HEK293 (cell line): ENCODE measurements at regions not wholly inside any gene's neighbourhood (a gene's known extent, or its start where the extent isn't known, plus 50 kb on each side); places are given as distances from the start of the nearest gene placed in this dataset.

ENCODE experiments used
- CTCF ChIA-PET: fragments of 350-600 bp; formaldehyde crosslinking; extraction: SDS; loops from one replicate; lab custom pipeline; 2021; ENCODE audit warnings: antibody characterized with exemption; lab: Yijun Ruan, JAX
- POLR2A ChIA-PET: fragments of 300-600 bp; formaldehyde crosslinking; extraction: SDS; loops from one replicate; lab custom pipeline; 2020; ENCODE audit warnings: antibody characterized with exemption, inconsistent platforms; lab: Yijun Ruan, JAX
- H3K27ac ChIP-seq: fragments of 200-500 bp; sonication (Bioruptor generic); 2 replicates; pipeline ENCODE4 v1.5.1; 2014; ENCODE audit warnings: low read depth, low read length, control low read depth, inconsistent platforms; ENCODE audit errors: extremely low read depth
- H3K36me3 ChIP-seq, 2 experiments: fragments of 200-500 bp in 1 of 2; sonication (Bioruptor generic) in 1 of 2; 1 replicate in 1 of 2; 2 replicates in 1 of 2; pipeline ENCODE4 v1.5.1; 2014 to 2017; ENCODE audit warnings: inconsistent platforms in 2 of 2, low read length in 2 of 2; ENCODE audit not compliant: control insufficient read depth in 2 of 2, insufficient read depth in 1 of 2
- H3K4me1 ChIP-seq: fragments of 200-500 bp; sonication (Bioruptor generic); 2 replicates; pipeline ENCODE4 v1.5.1; 2014; ENCODE audit warnings: mild to moderate bottlenecking, low read length, inconsistent platforms; ENCODE audit not compliant: control insufficient read depth, insufficient read depth
- H3K4me3 ChIP-seq: 2 replicates; pipeline ENCODE4 v1.5.1; 2011; ENCODE audit warnings: low read depth, mild to moderate bottlenecking, control low read depth, low read length, moderate library complexity
- H3K9me3 ChIP-seq: fragments of 200-500 bp; sonication (Bioruptor generic); 2 replicates; pipeline ENCODE4 v1.5.1; 2014; ENCODE audit warnings: low read depth, low read length, inconsistent platforms; ENCODE audit not compliant: control insufficient read depth, insufficient read depth
- GFI1B ChIP-seq: fragments of 450-650 bp; formaldehyde crosslinking; IDR thresholded peaks from 2 replicates; pipeline ENCODE4 v1.5.1; 2016; ENCODE audit warnings: missing biosample characterization, missing genetic modification characterization
- GLI2 ChIP-seq: fragments of 450-650 bp; formaldehyde crosslinking; IDR thresholded peaks from 2 replicates; pipeline ENCODE4; 2017; ENCODE audit warnings: missing biosample characterization, missing genetic modification characterization, low read depth, borderline replicate concordance
- PRDM4 ChIP-seq: fragments of 450-650 bp; formaldehyde crosslinking; IDR thresholded peaks from 2 replicates; pipeline ENCODE4 v1.5.1; 2017; ENCODE audit warnings: missing biosample characterization, missing genetic modification characterization
- TCF7L2 ChIP-seq: IDR thresholded peaks from 2 replicates; pipeline ENCODE4 v1.6.1; 2011; ENCODE audit warnings: low read depth, mild to moderate bottlenecking, inconsistent platforms, low read length, moderate library complexity, borderline replicate concordance
- TSHZ1 ChIP-seq: fragments of 450-650 bp; formaldehyde crosslinking; IDR thresholded peaks from 2 replicates; pipeline ENCODE4 v1.5.1; 2016; ENCODE audit warnings: missing biosample characterization, missing genetic modification characterization, borderline replicate concordance
- ZBTB20 ChIP-seq: fragments of 450-650 bp; formaldehyde crosslinking; IDR thresholded peaks from 2 replicates; pipeline ENCODE4 v1.5.1; 2016; ENCODE audit warnings: missing biosample characterization, missing genetic modification characterization
- ZBTB7A ChIP-seq: fragments of 450-650 bp; formaldehyde crosslinking; IDR thresholded peaks from 2 replicates; pipeline ENCODE4 v1.5.1; 2016; ENCODE audit warnings: low read depth, missing biosample characterization, missing genetic modification characterization
- ZEB2 ChIP-seq: fragments of 450-650 bp; formaldehyde crosslinking; IDR thresholded peaks from 2 replicates; pipeline ENCODE4 v1.5.1; 2016; ENCODE audit warnings: missing biosample characterization, missing genetic modification characterization
- ZNF138 ChIP-seq: fragments of 450-650 bp; formaldehyde crosslinking; IDR thresholded peaks from 2 replicates; pipeline ENCODE4 v1.5.1; 2016; ENCODE audit warnings: missing biosample characterization, missing genetic modification characterization, borderline replicate concordance
- ZNF146 ChIP-seq: fragments of 450-650 bp; formaldehyde crosslinking; IDR thresholded peaks from 2 replicates; pipeline ENCODE4 v1.5.1; 2016; ENCODE audit warnings: missing biosample characterization, missing genetic modification characterization
- ZNF2 ChIP-seq: fragments of 450-650 bp; formaldehyde crosslinking; IDR thresholded peaks from 2 replicates; pipeline ENCODE4 v1.5.1; 2016; ENCODE audit warnings: missing biosample characterization, missing genetic modification characterization
- ZNF248 ChIP-seq: fragments of 450-650 bp; formaldehyde crosslinking; IDR thresholded peaks from 2 replicates; pipeline ENCODE4 v1.5.1; 2017; ENCODE audit warnings: missing biosample characterization, missing genetic modification characterization
- ZNF335 ChIP-seq: fragments of 450-650 bp; formaldehyde crosslinking; conservative IDR thresholded peaks from 2 replicates; pipeline ENCODE4 v1.5.1; 2016; ENCODE audit warnings: missing biosample characterization, missing genetic modification characterization
- ZNF341 ChIP-seq: fragments of 450-650 bp; formaldehyde crosslinking; IDR thresholded peaks from 2 replicates; pipeline ENCODE4; 2016; ENCODE audit warnings: low read depth, missing biosample characterization, missing genetic modification characterization
- ZNF394 ChIP-seq: fragments of 450-650 bp; formaldehyde crosslinking; IDR thresholded peaks from 2 replicates; pipeline ENCODE4 v1.5.1; 2016; ENCODE audit warnings: missing biosample characterization, missing genetic modification characterization, mild to moderate bottlenecking, moderate library complexity, borderline replicate concordance
- ZNF513 ChIP-seq: fragments of 450-650 bp; IDR thresholded peaks from 2 replicates; pipeline ENCODE4 v1.5.1; 2018; ENCODE audit warnings: missing biosample characterization, missing genetic modification characterization
- ZNF544 ChIP-seq: fragments of 450-650 bp; formaldehyde crosslinking; IDR thresholded peaks from 2 replicates; pipeline ENCODE4 v1.5.0; 2017; ENCODE audit warnings: missing biosample characterization, missing genetic modification characterization
- ZNF561 ChIP-seq: fragments of 450-650 bp; IDR thresholded peaks from 2 replicates; pipeline ENCODE4 v1.5.1; 2018; ENCODE audit warnings: missing biosample characterization, missing genetic modification characterization, borderline replicate concordance
- ZNF580 ChIP-seq: fragments of 450-650 bp; formaldehyde crosslinking; IDR thresholded peaks from 2 replicates; pipeline ENCODE4 v1.5.1; 2016; ENCODE audit warnings: missing biosample characterization, missing genetic modification characterization
- ZNF623 ChIP-seq: fragments of 450-650 bp; formaldehyde crosslinking; IDR thresholded peaks from 2 replicates; pipeline ENCODE4 v1.5.1; 2016; ENCODE audit warnings: missing biosample characterization, missing genetic modification characterization

- H3K4me3 ChIP-seq, result no peak overlapping the region
- TF ChIP-seq ZNF623 (tag by site-specific recombination) (no peak), ZNF341 (no peak), PRDM4 (tag by site-specific recombination) (no peak), ZNF394 (tag by site-specific recombination) (no peak), ZEB2 (tag by site-specific recombination) (no peak), ZNF138 (no peak)
- H3K27ac ChIP-seq, result no peak overlapping the region
- CTCF ChIA-PET, result no interaction called here
- POLR2A ChIA-PET, result no interaction called here
- no peaks in the 10 kb centered on the region for H3K9me3 ChIP-seq
- no peaks in the 10 kb centered on the region for H3K36me3 ChIP-seq
- H3K4me1 ChIP-seq, result no peaks in the 10 kb centered on the region
Measured at GRCh38 chr4:15303052-15303641, 124.7 kb upstream of the C1QTNF7 start.

GRCh38 chr4:15314974-15315373 is 112.9 kb upstream of the C1QTNF7 start:
- TF ChIP-seq ZNF544 (tag by site-specific recombination), result no peak
- no peak for TF ChIP-seq ZNF561 (tag by site-specific recombination)
- no peak for TF ChIP-seq ZNF248 (tag by site-specific recombination)
- TF ChIP-seq ZNF146 (tag by site-specific recombination), result no peak
- Histone ChIP-seq H3K4me1 (no peaks in the 10 kb centered on the region), H3K27ac (no peak overlapping the region), H3K9me3 (no peaks in the 10 kb centered on the region), H3K36me3 (no peaks in the 10 kb centered on the region), H3K4me3 (no peak overlapping the region)
- ChIA-PET POLR2A (no interaction called here), CTCF (interaction anchor here (0.7 kb wide), 1 partner anchor 141 kb away, joined by 3 read pairs; no protein-coding TSS in a partner anchor)

- ChIA-PET CTCF (no interaction called here), POLR2A (no interaction called here)
- H3K27ac ChIP-seq, result no peak overlapping the region
- H3K36me3 ChIP-seq, result no peaks in the 10 kb centered on the region
- no peak overlapping the region for H3K4me3 ChIP-seq
- no peak for TF ChIP-seq ZNF580
- no peak for TF ChIP-seq ZNF335
- TF ChIP-seq, all 188 proteins: peak for 0
- Histone ChIP-seq H3K4me1 (no peaks in the 10 kb centered on the region), H3K9me3 (no peaks in the 10 kb centered on the region)
Measured at GRCh38 chr4:15317246-15317645, 110.6 kb upstream of the C1QTNF7 start.

- Histone ChIP-seq H3K4me3 (no peak overlapping the region), H3K9me3 (no peaks in the 10 kb centered on the region), H3K36me3 (no peaks in the 10 kb centered on the region), H3K4me1 (no peaks in the 10 kb centered on the region), H3K27ac (no peak overlapping the region)
- CTCF ChIA-PET, result no interaction called here
- POLR2A ChIA-PET, result no interaction called here
- TF ChIP-seq ZBTB7A (tag by site-specific recombination), result no peak
- TF ChIP-seq GFI1B (tag by site-specific recombination), result no peak
- no peak for TF ChIP-seq GLI2 (tag by site-specific recombination)
- no peak for TF ChIP-seq ZNF2 (tag by site-specific recombination)
- no peak for TF ChIP-seq ZBTB20
- no peak for TF ChIP-seq TSHZ1
- TF ChIP-seq ZNF146 (tag by site-specific recombination), result no peak
- TF ChIP-seq ZNF513 (tag by site-specific recombination), result no peak
- no peak for TF ChIP-seq TCF7L2
Measured at GRCh38 chr4:15318621-15319348, 109.0 kb upstream of the C1QTNF7 start.
